IMR-90 (cell line): ENCODE measurements at regions not wholly inside any gene's neighbourhood (a gene's known extent, or its start where the extent isn't known, plus 50 kb on each side); places are given as distances from the start of the nearest gene placed in this dataset.
A peak's percentile ranks its signal among the peaks of the same experiment; 100 is the strongest.

ENCODE experiments used
- ATAC-seq: fragments of 200-7000 bp; cut with Tn5 transposase; 2 replicates; pipeline ENCODE4 v1.9.1; 2020; ENCODE audit warnings: low read depth, mild to moderate bottlenecking, moderate library complexity
- BruUV-seq: library from RNA; stranded (reverse); fragments of 400-500 nt; replicated peaks from 2 replicates; lab custom pipeline; 2021; lab: Mats Ljungman, UMichigan
- CTCF ChIA-PET: fragments of 300-600 bp; formaldehyde crosslinking; extraction: SDS; loops from one replicate; lab custom pipeline; 2021; ENCODE audit warnings: antibody characterized with exemption; lab: Yijun Ruan, JAX
- POLR2A ChIA-PET: fragments of 300-600 bp; sonication (Branson Sonifier 250); formaldehyde crosslinking; loops from one replicate; lab custom pipeline; 2022; ENCODE audit warnings: antibody characterized with exemption; ENCODE audit not compliant: unreplicated experiment; lab: Charles Lee
- DNase-seq: peaks from one replicate; pipeline ENCODE4 v3.0.0; 2013
- H2AFZ ChIP-seq: replicated peaks from 2 replicates; pipeline ENCODE3; 2013; ENCODE audit warnings: low read length, mild to moderate bottlenecking; ENCODE audit not compliant: poor library complexity
- H2AK5ac ChIP-seq: 2 replicates; pipeline ENCODE4 v1.6.1; 2013; ENCODE audit warnings: low read depth, low read length, inconsistent platforms
- H2AK9ac ChIP-seq: replicated peaks from 2 replicates; pipeline ENCODE3; 2013; ENCODE audit warnings: mild to moderate bottlenecking, low read depth, low read length, moderate library complexity; ENCODE audit not compliant: poor library complexity
- H2BK120ac ChIP-seq: 2 replicates; pipeline ENCODE4 v1.6.1; 2013; ENCODE audit warnings: low read depth, low read length, inconsistent platforms
- H2BK15ac ChIP-seq: 3 replicates; pipeline ENCODE4 v1.6.1; 2013; ENCODE audit warnings: low read depth, low read length, inconsistent platforms
- H2BK20ac ChIP-seq: 2 replicates; pipeline ENCODE4 v1.6.1; 2013; ENCODE audit warnings: low read depth, mild to moderate bottlenecking, inconsistent platforms, low read length, moderate library complexity
- H2BK5ac ChIP-seq: 2 replicates; pipeline ENCODE4 v1.6.1; 2013; ENCODE audit warnings: mild to moderate bottlenecking, low read depth, low read length, inconsistent platforms; ENCODE audit not compliant: poor library complexity, severe bottlenecking
- H3K14ac ChIP-seq: replicated peaks from 2 replicates; pipeline ENCODE4 v1.6.1; 2013; ENCODE audit warnings: low read depth, low read length, inconsistent platforms
- H3K18ac ChIP-seq: 2 replicates; pipeline ENCODE4 v1.6.1; 2013; ENCODE audit warnings: low read depth, low read length, control low read depth
- H3K23ac ChIP-seq: 2 replicates; pipeline ENCODE4 v1.6.1; 2013; ENCODE audit warnings: low read depth, low read length, inconsistent platforms
- H3K27ac ChIP-seq: 2 replicates; pipeline ENCODE4 v1.5.1; 2013; ENCODE audit warnings: mild to moderate bottlenecking, control low read depth, low read length; ENCODE audit not compliant: insufficient read depth
- H3K27me3 ChIP-seq: 2 replicates; pipeline ENCODE4 v1.6.1; 2013; ENCODE audit warnings: low read length; ENCODE audit not compliant: control insufficient read depth, insufficient read depth
- H3K36me3 ChIP-seq: 2 replicates; pipeline ENCODE4 v1.6.1; 2013; ENCODE audit warnings: low read length, mixed read lengths; ENCODE audit not compliant: control insufficient read depth, insufficient read depth
- H3K4ac ChIP-seq: 2 replicates; pipeline ENCODE4 v1.6.1; 2013; ENCODE audit warnings: low read depth, low read length, inconsistent platforms
- H3K4me1 ChIP-seq: 2 replicates; pipeline ENCODE4 v1.6.1; 2013; ENCODE audit warnings: low read length, mixed read lengths; ENCODE audit not compliant: control insufficient read depth, insufficient read depth
- H3K4me2 ChIP-seq: 2 replicates; pipeline ENCODE4 v1.6.1; 2013; ENCODE audit warnings: low read depth, mild to moderate bottlenecking, control low read depth, low read length, moderate library complexity
- H3K4me3 ChIP-seq: 2 replicates; pipeline ENCODE4 v1.5.1; 2013; ENCODE audit warnings: low read depth, mild to moderate bottlenecking, control low read depth, low read length, moderate library complexity; ENCODE audit not compliant: insufficient read depth
- H3K56ac ChIP-seq: 2 replicates; pipeline ENCODE4 v1.6.1; 2013; ENCODE audit warnings: low read length, inconsistent platforms; ENCODE audit not compliant: insufficient read depth; ENCODE audit errors: extremely low read depth
- H3K79me1 ChIP-seq, 2 experiments: 2 replicates each; pipeline ENCODE4 v1.6.1; 2013; ENCODE audit warnings: low read length in 2 of 2, inconsistent platforms in 1 of 2, low read depth in 1 of 2
- H3K9ac ChIP-seq: 2 replicates; pipeline ENCODE4 v1.6.1; 2013; ENCODE audit warnings: low read depth, low read length, control low read depth
- H3K9me1 ChIP-seq: 2 replicates; pipeline ENCODE4 v1.6.1; 2013; ENCODE audit warnings: low read length, inconsistent platforms; ENCODE audit not compliant: insufficient read depth
- H3K9me3 ChIP-seq: 2 replicates; pipeline ENCODE4 v1.6.1; 2013; ENCODE audit warnings: low read length; ENCODE audit not compliant: control insufficient read depth, insufficient read depth
- H4K20me1 ChIP-seq: 2 replicates; pipeline ENCODE4 v1.6.1; 2013; ENCODE audit warnings: low read length, inconsistent platforms; ENCODE audit not compliant: insufficient read depth
- H4K5ac ChIP-seq: 2 replicates; pipeline ENCODE4 v1.6.1; 2013; ENCODE audit warnings: mild to moderate bottlenecking, low read depth, low read length, control low read depth
- H4K8ac ChIP-seq, 2 experiments: 2 replicates each; pipeline ENCODE4 v1.6.1; 2013; ENCODE audit warnings: low read depth in 2 of 2, low read length in 2 of 2, control low read depth in 1 of 2, inconsistent platforms in 1 of 2
- H4K91ac ChIP-seq: 2 replicates; pipeline ENCODE4 v1.6.1; 2013; ENCODE audit warnings: low read depth, low read length, inconsistent platforms; ENCODE audit not compliant: insufficient read depth
- BHLHE40 ChIP-seq: fragments of 150-350 bp; IDR thresholded peaks from 2 replicates; pipeline ENCODE4 v1.6.1; 2016; ENCODE audit warnings: mild to moderate bottlenecking, low read depth, low read length
- CEBPB ChIP-seq: IDR thresholded peaks from 2 replicates; pipeline ENCODE4 v1.6.1; 2012; ENCODE audit warnings: low read depth, low read length, improper control_type of control experiment
- CHD1 ChIP-seq: IDR thresholded peaks from 2 replicates; pipeline ENCODE4 v1.6.1; 2012; ENCODE audit warnings: low read depth, low read length, improper control_type of control experiment
- FOS ChIP-seq: fragments of 150-350 bp; IDR thresholded peaks from 2 replicates; pipeline ENCODE4 v1.6.1; 2016; ENCODE audit warnings: low read depth, low read length
- MAFK ChIP-seq: IDR thresholded peaks from 2 replicates; pipeline ENCODE4 v1.6.1; 2012; ENCODE audit warnings: low read depth, low read length, improper control_type of control experiment
- MAZ ChIP-seq: IDR thresholded peaks from 2 replicates; pipeline ENCODE4 v1.6.1; 2012; ENCODE audit warnings: low read depth, mild to moderate bottlenecking, low read length, improper control_type of control experiment, moderate library complexity, borderline replicate concordance
- MXI1 ChIP-seq: IDR thresholded peaks from 2 replicates; pipeline ENCODE4 v1.6.1; 2012; ENCODE audit warnings: low read depth, mild to moderate bottlenecking, low read length, moderate library complexity, borderline replicate concordance
- NFE2L2 ChIP-seq: fragments of 150-350 bp; IDR thresholded peaks from 2 replicates; pipeline ENCODE4 v1.6.1; 2016; ENCODE audit warnings: low read depth, mild to moderate bottlenecking, low read length
- POLR2A ChIP-seq: IDR thresholded peaks from 2 replicates; pipeline ENCODE4 v1.6.1; 2012; ENCODE audit warnings: mild to moderate bottlenecking, low read depth, low read length
- RAD21 ChIP-seq: IDR thresholded peaks from 2 replicates; pipeline ENCODE4 v1.6.1; 2012; ENCODE audit warnings: low read length, improper control_type of control experiment
- RCOR1 ChIP-seq: IDR thresholded peaks from 2 replicates; pipeline ENCODE4 v1.6.1; 2012; ENCODE audit warnings: mild to moderate bottlenecking, low read length, improper control_type of control experiment; ENCODE audit not compliant: insufficient replicate concordance
- RFX5 ChIP-seq: IDR thresholded peaks from 2 replicates; pipeline ENCODE4 v1.8.0; 2012; ENCODE audit warnings: low read depth, mild to moderate bottlenecking, low read length, moderate library complexity
- SMC3 ChIP-seq: fragments of 150-350 bp; IDR thresholded peaks from 2 replicates; pipeline ENCODE4 v1.6.1; 2016; ENCODE audit warnings: low read depth, mild to moderate bottlenecking, antibody characterized with exemption, low read length, moderate library complexity
- WGBS, 2 experiments: methylation state at CpG; one replicate each; pipeline versions ENCODE4 v1.1.5 to v1.1.7; 2013; ENCODE audit warnings: missing lambda C conversion rate in 2 of 2; ENCODE audit not compliant: insufficient read length in 1 of 2; ENCODE audit errors: extremely low coverage in 2 of 2; 5-methylcytosine and 5-hydroxymethylcytosine counted together
- dilution Hi-C: fragments of 300-500 bp; cut with HindIII; formaldehyde crosslinking; loops from one replicate; pipeline ENCODE4 v1.14.3; 2018; ENCODE audit warnings: low sequenced_read_pairs; ENCODE audit not compliant: unreplicated experiment
- in situ Hi-C: fragments of 300-500 bp; cut with MboI; formaldehyde crosslinking; loops from 3 replicates; pipeline ENCODE4 v1.14.3; 2019; ENCODE audit warnings: low sequenced_read_pairs, inconsistent platforms, mixed read lengths
- intact Hi-C: fragments of 100-400 bp; cut with micrococcal nuclease; formaldehyde crosslinking; loops from 2 replicates; pipeline ENCODE4 v1.10.0; 2022
- TF ChIP-seq, protein P1 (sequence below): fragments of 150-350 bp; IDR thresholded peaks from 2 replicates; pipeline ENCODE4 v1.6.1; 2017; ENCODE audit warnings: mild to moderate bottlenecking, antibody characterized with exemption, low read length, low read depth
- TF ChIP-seq, protein P2 (sequence below): conservative IDR thresholded peaks from 2 replicates; pipeline ENCODE4 v1.5.1; 2012; ENCODE audit warnings: mild to moderate bottlenecking, low read depth, low read length, improper control_type of control experiment
- TF ChIP-seq, protein P3 (sequence below): fragments of 150-350 bp; IDR thresholded peaks from 2 replicates; pipeline ENCODE4 v1.6.1; 2016; ENCODE audit warnings: low read depth, mild to moderate bottlenecking, low read length, moderate library complexity, borderline replicate concordance

DNA sequence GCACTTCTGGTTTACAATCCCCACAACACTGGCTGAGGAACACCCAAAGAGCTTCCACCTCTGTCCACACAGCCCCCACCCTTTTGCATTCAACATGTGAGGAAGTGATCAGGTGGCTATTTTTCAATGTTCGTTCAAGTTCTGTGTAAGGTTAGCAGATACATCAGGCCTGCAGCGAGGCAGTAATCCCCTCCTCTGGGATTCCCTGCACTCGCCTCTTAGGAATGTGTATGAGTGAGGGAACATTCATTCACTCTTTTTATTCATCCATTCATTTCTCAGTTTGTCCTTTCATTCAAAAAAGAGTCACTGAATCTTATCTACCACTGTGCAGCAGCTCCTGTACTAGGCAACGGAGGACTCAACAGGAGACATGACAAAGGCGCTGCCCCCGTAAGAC is 236.4 kb upstream of the PRDM1 start:
- Histone ChIP-seq H2BK20ac (peak overlapping the region; percentile 20; the same call in 1 of the 2 replicates), H3K4me2 (no peak overlapping the region), H3K36me3 (no peaks in the 10 kb centered on the region), H3K27ac (no peak overlapping the region), H2BK15ac (no peak overlapping the region), H4K5ac (no peak overlapping the region), H4K20me1 (no peaks in the 10 kb centered on the region), H2AK9ac (peak overlapping the region; percentile 16), H3K4me3 (no peak overlapping the region), H3K27me3 (no peaks in the 10 kb centered on the region), H2BK120ac (no peak overlapping the region), H4K8ac (no peak overlapping the region), H4K91ac (no peak overlapping the region), H3K9me1 (peaks cover 5% of the 10 kb centered on the region; the same call in 1 of the 2 replicates), H2BK5ac (no peak overlapping the region), H3K9ac (no peak overlapping the region), H2AK5ac (0 out of 2 replicates have a peak overlapping the region, but pooled peaks have one; percentile 12), H3K18ac (no peak overlapping the region), H3K4ac (peak overlapping the region; percentile 71), H3K23ac (no peak overlapping the region; the same call in 1 of the 2 replicates), H3K4me1 (peaks cover 8% of the 10 kb centered on the region), H3K9me3 (no peaks in the 10 kb centered on the region), H2AFZ (peak overlapping the region; percentile 78), H3K79me1 (no peaks in the 10 kb centered on the region), H3K14ac (peak overlapping the region; percentile 77; the same call in 1 of the 2 replicates), H3K56ac (no peak overlapping the region)
- CTCF ChIA-PET = no interaction called here
- ATAC-seq (peak; percentile 80), DNase-seq (peak; percentile 48)
- WGBS, 2 experiments = 93% methylated on average over 2 of the region's 6 CpGs; no CpG with 5 or more reads in 1 of the 2 experiments
- intact Hi-C loops = no loop called here
- BruUV-seq = no TSS peak
- POLR2A ChIA-PET = no interaction called here
- in situ Hi-C loops = no loop called here
- TF ChIP-seq RFX5 = no peak
- TF ChIP-seq BHLHE40 = no peak
- TF ChIP-seq MXI1 = no peak
- no peak for TF ChIP-seq MAZ
- no peak for TF ChIP-seq RCOR1
- TF ChIP-seq SMC3 = no peak
- TF ChIP-seq CEBPB = no peak
- TF ChIP-seq, protein P1, sequence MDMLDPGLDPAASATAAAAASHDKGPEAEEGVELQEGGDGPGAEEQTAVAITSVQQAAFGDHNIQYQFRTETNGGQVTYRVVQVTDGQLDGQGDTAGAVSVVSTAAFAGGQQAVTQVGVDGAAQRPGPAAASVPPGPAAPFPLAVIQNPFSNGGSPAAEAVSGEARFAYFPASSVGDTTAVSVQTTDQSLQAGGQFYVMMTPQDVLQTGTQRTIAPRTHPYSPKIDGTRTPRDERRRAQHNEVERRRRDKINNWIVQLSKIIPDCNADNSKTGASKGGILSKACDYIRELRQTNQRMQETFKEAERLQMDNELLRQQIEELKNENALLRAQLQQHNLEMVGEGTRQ = no peak
- TF ChIP-seq FOS = no peak
- TF ChIP-seq, protein P2, sequence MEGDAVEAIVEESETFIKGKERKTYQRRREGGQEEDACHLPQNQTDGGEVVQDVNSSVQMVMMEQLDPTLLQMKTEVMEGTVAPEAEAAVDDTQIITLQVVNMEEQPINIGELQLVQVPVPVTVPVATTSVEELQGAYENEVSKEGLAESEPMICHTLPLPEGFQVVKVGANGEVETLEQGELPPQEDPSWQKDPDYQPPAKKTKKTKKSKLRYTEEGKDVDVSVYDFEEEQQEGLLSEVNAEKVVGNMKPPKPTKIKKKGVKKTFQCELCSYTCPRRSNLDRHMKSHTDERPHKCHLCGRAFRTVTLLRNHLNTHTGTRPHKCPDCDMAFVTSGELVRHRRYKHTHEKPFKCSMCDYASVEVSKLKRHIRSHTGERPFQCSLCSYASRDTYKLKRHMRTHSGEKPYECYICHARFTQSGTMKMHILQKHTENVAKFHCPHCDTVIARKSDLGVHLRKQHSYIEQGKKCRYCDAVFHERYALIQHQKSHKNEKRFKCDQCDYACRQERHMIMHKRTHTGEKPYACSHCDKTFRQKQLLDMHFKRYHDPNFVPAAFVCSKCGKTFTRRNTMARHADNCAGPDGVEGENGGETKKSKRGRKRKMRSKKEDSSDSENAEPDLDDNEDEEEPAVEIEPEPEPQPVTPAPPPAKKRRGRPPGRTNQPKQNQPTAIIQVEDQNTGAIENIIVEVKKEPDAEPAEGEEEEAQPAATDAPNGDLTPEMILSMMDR = no peak
- no peak for TF ChIP-seq MAFK
- TF ChIP-seq POLR2A = no peak
- no peak for TF ChIP-seq NFE2L2
- TF ChIP-seq, protein P3, sequence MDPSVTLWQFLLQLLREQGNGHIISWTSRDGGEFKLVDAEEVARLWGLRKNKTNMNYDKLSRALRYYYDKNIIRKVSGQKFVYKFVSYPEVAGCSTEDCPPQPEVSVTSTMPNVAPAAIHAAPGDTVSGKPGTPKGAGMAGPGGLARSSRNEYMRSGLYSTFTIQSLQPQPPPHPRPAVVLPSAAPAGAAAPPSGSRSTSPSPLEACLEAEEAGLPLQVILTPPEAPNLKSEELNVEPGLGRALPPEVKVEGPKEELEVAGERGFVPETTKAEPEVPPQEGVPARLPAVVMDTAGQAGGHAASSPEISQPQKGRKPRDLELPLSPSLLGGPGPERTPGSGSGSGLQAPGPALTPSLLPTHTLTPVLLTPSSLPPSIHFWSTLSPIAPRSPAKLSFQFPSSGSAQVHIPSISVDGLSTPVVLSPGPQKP = no peak
- TF ChIP-seq CHD1 = no peak
- TF ChIP-seq RAD21 = no peak
- dilution Hi-C loops = no loop called here
